A549 (cell line): ENCODE measurements at regions not wholly inside any gene's neighbourhood (a gene's known extent, or its start where the extent isn't known, plus 50 kb on each side); places are given as distances from the start of the nearest gene placed in this dataset.
"Not testable (repeated sequence)": the region's sequence is repeated elsewhere in the genome, so short reads cannot be mapped to it uniquely, and the experiment has no call there.

Experiments used
- CHD4 ChIP-seq: fragments of 200-600 bp; sonication (generic); IDR thresholded peaks from 2 replicates; pipeline ENCODE4 v1.6.1; 2016; ENCODE audit warnings: antibody characterized with exemption, mild to moderate bottlenecking, borderline replicate concordance
- CTCF ChIP-seq: fragments of >200 bp; sonication (Bioruptor Twin); formaldehyde crosslinking; IDR thresholded peaks from 3 replicates; pipeline ENCODE4 v1.5.1; 2016
- KDM5A ChIP-seq: fragments of 200-600 bp; sonication (generic); IDR thresholded peaks from 2 replicates; pipeline ENCODE4 v1.6.1; 2016; ENCODE audit warnings: antibody characterized with exemption, mild to moderate bottlenecking
- TF ChIP-seq, protein P1 (sequence below): fragments of 200-600 bp; sonication (generic); IDR thresholded peaks from 2 replicates; pipeline ENCODE4 v1.6.1; 2016; ENCODE audit warnings: antibody characterized with exemption, mild to moderate bottlenecking, moderate library complexity
- TF ChIP-seq, protein P2 (sequence below): fragments of 250-450 bp; sonication (Bioruptor Pico); IDR thresholded peaks from 2 replicates; pipeline ENCODE4 v1.5.0; 2021; ENCODE audit warnings: mild to moderate bottlenecking, moderate library complexity, borderline replicate concordance

GRCh38 chr7:114139690-114140089 lies 220.9 kb upstream of the PPP1R3A start:
- TF ChIP-seq KDM5A, CTCF, CHD4: not testable (repeated sequence)
- TF ChIP-seq, protein P1, sequence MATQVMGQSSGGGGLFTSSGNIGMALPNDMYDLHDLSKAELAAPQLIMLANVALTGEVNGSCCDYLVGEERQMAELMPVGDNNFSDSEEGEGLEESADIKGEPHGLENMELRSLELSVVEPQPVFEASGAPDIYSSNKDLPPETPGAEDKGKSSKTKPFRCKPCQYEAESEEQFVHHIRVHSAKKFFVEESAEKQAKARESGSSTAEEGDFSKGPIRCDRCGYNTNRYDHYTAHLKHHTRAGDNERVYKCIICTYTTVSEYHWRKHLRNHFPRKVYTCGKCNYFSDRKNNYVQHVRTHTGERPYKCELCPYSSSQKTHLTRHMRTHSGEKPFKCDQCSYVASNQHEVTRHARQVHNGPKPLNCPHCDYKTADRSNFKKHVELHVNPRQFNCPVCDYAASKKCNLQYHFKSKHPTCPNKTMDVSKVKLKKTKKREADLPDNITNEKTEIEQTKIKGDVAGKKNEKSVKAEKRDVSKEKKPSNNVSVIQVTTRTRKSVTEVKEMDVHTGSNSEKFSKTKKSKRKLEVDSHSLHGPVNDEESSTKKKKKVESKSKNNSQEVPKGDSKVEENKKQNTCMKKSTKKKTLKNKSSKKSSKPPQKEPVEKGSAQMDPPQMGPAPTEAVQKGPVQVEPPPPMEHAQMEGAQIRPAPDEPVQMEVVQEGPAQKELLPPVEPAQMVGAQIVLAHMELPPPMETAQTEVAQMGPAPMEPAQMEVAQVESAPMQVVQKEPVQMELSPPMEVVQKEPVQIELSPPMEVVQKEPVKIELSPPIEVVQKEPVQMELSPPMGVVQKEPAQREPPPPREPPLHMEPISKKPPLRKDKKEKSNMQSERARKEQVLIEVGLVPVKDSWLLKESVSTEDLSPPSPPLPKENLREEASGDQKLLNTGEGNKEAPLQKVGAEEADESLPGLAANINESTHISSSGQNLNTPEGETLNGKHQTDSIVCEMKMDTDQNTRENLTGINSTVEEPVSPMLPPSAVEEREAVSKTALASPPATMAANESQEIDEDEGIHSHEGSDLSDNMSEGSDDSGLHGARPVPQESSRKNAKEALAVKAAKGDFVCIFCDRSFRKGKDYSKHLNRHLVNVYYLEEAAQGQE = not testable (repeated sequence)
- TF ChIP-seq, protein P2, sequence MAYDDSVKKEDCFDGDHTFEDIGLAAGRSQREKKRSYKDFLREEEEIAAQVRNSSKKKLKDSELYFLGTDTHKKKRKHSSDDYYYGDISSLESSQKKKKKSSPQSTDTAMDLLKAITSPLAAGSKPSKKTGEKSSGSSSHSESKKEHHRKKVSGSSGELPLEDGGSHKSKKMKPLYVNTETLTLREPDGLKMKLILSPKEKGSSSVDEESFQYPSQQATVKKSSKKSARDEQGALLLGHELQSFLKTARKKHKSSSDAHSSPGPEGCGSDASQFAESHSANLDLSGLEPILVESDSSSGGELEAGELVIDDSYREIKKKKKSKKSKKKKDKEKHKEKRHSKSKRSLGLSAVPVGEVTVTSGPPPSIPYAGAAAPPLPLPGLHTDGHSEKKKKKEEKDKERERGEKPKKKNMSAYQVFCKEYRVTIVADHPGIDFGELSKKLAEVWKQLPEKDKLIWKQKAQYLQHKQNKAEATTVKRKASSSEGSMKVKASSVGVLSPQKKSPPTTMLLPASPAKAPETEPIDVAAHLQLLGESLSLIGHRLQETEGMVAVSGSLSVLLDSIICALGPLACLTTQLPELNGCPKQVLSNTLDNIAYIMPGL (CRISPR knock-in tag) = not testable (repeated sequence)
